PC-9 (cell line): ENCODE measurements at regions not wholly inside any gene's neighbourhood (a gene's known extent, or its start where the extent isn't known, plus 50 kb on each side); places are given as distances from the start of the nearest gene placed in this dataset.

Source experiments
- BruUV-seq: library from RNA; stranded (reverse); fragments of 400-500 nt; replicated peaks from 2 replicates; lab custom pipeline; 2021; lab: Mats Ljungman, UMichigan
- CTCF ChIA-PET: fragments of 300-600 bp; sonication (Branson Sonifier 250); formaldehyde crosslinking; loops from one replicate; lab custom pipeline; 2022; ENCODE audit warnings: antibody characterized with exemption; lab: Charles Lee
- POLR2A ChIA-PET: fragments of 300-600 bp; sonication (Branson Sonifier 250); formaldehyde crosslinking; loops from one replicate; lab custom pipeline; 2022; ENCODE audit warnings: antibody characterized with exemption; ENCODE audit not compliant: unreplicated experiment; lab: Charles Lee
- DNase-seq, 2 experiments: peaks; one replicate each; pipeline versions ENCODE4 v3.0.0 to v3.0.0-alpha.2; 2015 to 2022; ENCODE audit warnings: mixed read lengths in 1 of 2
- H2AFZ ChIP-seq: fragments of 200-600 bp; sonication (generic); 2 replicates; pipeline ENCODE4 v1.8.1; 2017; ENCODE audit warnings: antibody characterized with exemption
- H3F3A ChIP-seq: fragments of 200-600 bp; sonication (generic); 2 replicates; pipeline ENCODE4 v1.8.1; 2017; ENCODE audit warnings: antibody characterized with exemption, mild to moderate bottlenecking, low read depth; ENCODE audit not compliant: insufficient read depth
- H3K27ac ChIP-seq: fragments of 200-600 bp; sonication (generic); 2 replicates; pipeline ENCODE4 v1.6.1; 2016; ENCODE audit warnings: mixed run types
- H3K27me3 ChIP-seq: fragments of 200-600 bp; sonication (generic); 2 replicates; pipeline ENCODE4 v1.6.1; 2016; ENCODE audit warnings: low read depth, mixed run types; ENCODE audit not compliant: insufficient read depth
- H3K36me3 ChIP-seq: fragments of 200-600 bp; sonication (generic); 2 replicates; pipeline ENCODE4 v1.6.1; 2016; ENCODE audit warnings: low read depth, mixed run types
- H3K4me1 ChIP-seq: fragments of 200-600 bp; sonication (generic); replicated peaks from 2 replicates; pipeline ENCODE4 v1.6.1; 2016; ENCODE audit warnings: mixed run types; ENCODE audit not compliant: insufficient read depth
- H3K4me2 ChIP-seq: fragments of 200-600 bp; sonication (generic); 2 replicates; pipeline ENCODE4 v1.6.1; 2017; ENCODE audit warnings: mixed run types
- H3K4me3 ChIP-seq: fragments of 200-600 bp; sonication (generic); 2 replicates; pipeline ENCODE4 v1.6.1; 2016; ENCODE audit warnings: mixed run types
- H3K79me2 ChIP-seq: fragments of 200-600 bp; sonication (generic); 2 replicates; pipeline ENCODE4 v1.6.1; 2017; ENCODE audit warnings: low read depth, mixed run types
- H3K9me2 ChIP-seq: fragments of 200-600 bp; sonication (generic); 2 replicates; pipeline ENCODE4 v1.8.1; 2017; ENCODE audit warnings: mild to moderate bottlenecking; ENCODE audit not compliant: insufficient read depth
- H3K9me3 ChIP-seq: fragments of 200-600 bp; sonication (generic); 2 replicates; pipeline ENCODE4 v1.8.1; 2016; ENCODE audit warnings: low read depth; ENCODE audit not compliant: insufficient read depth
- H4K20me1 ChIP-seq: fragments of 200-600 bp; sonication (generic); 2 replicates; pipeline ENCODE4 v1.8.1; 2017; ENCODE audit not compliant: insufficient read depth
- CTCF ChIP-seq: fragments of 200-600 bp; sonication (generic); conservative IDR thresholded peaks from 2 replicates; pipeline ENCODE4 v1.6.1; 2017; ENCODE audit warnings: mixed run types, antibody characterized with exemption, mild to moderate bottlenecking, moderate library complexity
- EZH2 ChIP-seq: fragments of 200-600 bp; sonication (generic); IDR thresholded peaks from 2 replicates; pipeline ENCODE4 v1.8.0; 2017; ENCODE audit warnings: antibody characterized with exemption, low read depth
- intact Hi-C: fragments of 100-400 bp; cut with micrococcal nuclease; formaldehyde crosslinking; loops from one replicate; pipeline ENCODE4 v1.10.0; 2022; ENCODE audit not compliant: unreplicated experiment

- H3K36me3 ChIP-seq, result no peaks in the 10 kb centered on the region
- no peak overlapping the region for H3K4me3 ChIP-seq
- H4K20me1 ChIP-seq, result no peaks in the 10 kb centered on the region
- H3K9me2 ChIP-seq, result no peaks in the 10 kb centered on the region
- no peak overlapping the region for H2AFZ ChIP-seq
- no peaks in the 10 kb centered on the region for H3F3A ChIP-seq
- no TSS peak for BruUV-seq
- H3K9me3 ChIP-seq, result no peaks in the 10 kb centered on the region
- CTCF ChIA-PET, result no interaction called here
- no peak overlapping the region for H3K27ac ChIP-seq
- intact Hi-C loops, result no loop called here
- H3K79me2 ChIP-seq, result no peaks in the 10 kb centered on the region
- TF ChIP-seq CTCF, result no peak
- TF ChIP-seq EZH2, result no peak
- no peak overlapping the region for H3K4me2 ChIP-seq
- H3K27me3 ChIP-seq, result no peaks in the 10 kb centered on the region
- POLR2A ChIA-PET, result no interaction called here
- no peaks in the 10 kb centered on the region for H3K4me1 ChIP-seq
- DNase-seq, result no peak
These were observed 372.5 kb downstream of the CBLN2 start for GRCh38 chr18:72171596-72171995.

- H3K4me1 ChIP-seq, result no peaks in the 10 kb centered on the region
- DNase-seq, result no peak
- no peaks in the 10 kb centered on the region for H3K9me2 ChIP-seq
- H3K79me2 ChIP-seq, result no peaks in the 10 kb centered on the region
- no peaks in the 10 kb centered on the region for H3F3A ChIP-seq
- H3K4me3 ChIP-seq, result no peak overlapping the region
- no peaks in the 10 kb centered on the region for H4K20me1 ChIP-seq
- H3K9me3 ChIP-seq, result no peaks in the 10 kb centered on the region
- TF ChIP-seq CTCF (no peak), EZH2 (no peak)
- no TSS peak for BruUV-seq
- H3K27ac ChIP-seq, result no peak overlapping the region
- H2AFZ ChIP-seq, result no peak overlapping the region
- ChIA-PET POLR2A (no interaction called here), CTCF (no interaction called here)
- intact Hi-C loops, result no loop called here
- H3K27me3 ChIP-seq, result no peaks in the 10 kb centered on the region
- no peak overlapping the region for H3K4me2 ChIP-seq
- no peaks in the 10 kb centered on the region for H3K36me3 ChIP-seq
These were observed 382.5 kb downstream of the CBLN2 start for GRCh38 chr18:72161691-72162090.

GRCh38 chr18:72160510-72161445, 383.4 kb downstream of the CBLN2 start:
- ChIA-PET POLR2A (no interaction called here), CTCF (no interaction called here)
- Histone ChIP-seq H3K9me2 (no peaks in the 10 kb centered on the region; the same call in 1 of the 2 replicates), H3K4me3 (no peak overlapping the region), H3K27me3 (no peaks in the 10 kb centered on the region), H3K27ac (no peak overlapping the region), H3K4me1 (no peaks in the 10 kb centered on the region), H2AFZ (no peak overlapping the region), H3K9me3 (no peaks in the 10 kb centered on the region), H3K4me2 (no peak overlapping the region), H3K79me2 (no peaks in the 10 kb centered on the region), H3K36me3 (no peaks in the 10 kb centered on the region), H3F3A (no peaks in the 10 kb centered on the region), H4K20me1 (no peaks in the 10 kb centered on the region)
- no TSS peak for BruUV-seq
- intact Hi-C loops, result no loop called here
- no peak for TF ChIP-seq EZH2
- DNase-seq, result no peak
